GM12878 (cell line): ENCODE measurements at regions not wholly inside any gene's neighbourhood (a gene's known extent, or its start where the extent isn't known, plus 50 kb on each side); places are given as distances from the start of the nearest gene placed in this dataset.

ENCODE experiments used
- ATAC-seq: fragments of 200-7000 bp; cut with Tn5 transposase; 3 replicates; pipeline ENCODE4 v1.9.1; 2020; ENCODE audit warnings: mild to moderate bottlenecking, moderate library complexity
- BruUV-seq: library from RNA; stranded (reverse); fragments of 400-500 nt; replicated peaks from 2 replicates; lab custom pipeline; 2021; lab: Mats Ljungman, UMichigan
- CTCF ChIA-PET: fragments of 300-600 bp; sonication (Branson Sonifier 250); formaldehyde crosslinking; extraction: SDS; loops from one replicate; lab custom pipeline; 2021; ENCODE audit warnings: inconsistent platforms; lab: Yijun Ruan, JAX
- POLR2A ChIA-PET: fragments of 350-600 bp; formaldehyde crosslinking; extraction: SDS; loops from one replicate; lab custom pipeline; 2021; ENCODE audit warnings: inconsistent platforms; lab: Charles Lee
- RAD21 ChIA-PET: fragments of 300-600 bp; sonication (Branson Sonifier 250); formaldehyde crosslinking; loops from one replicate; lab custom pipeline; 2023; ENCODE audit warnings: antibody characterized with exemption; ENCODE audit not compliant: unreplicated experiment; lab: Charles Lee
- SMC1A ChIA-PET: fragments of 300-600 bp; sonication (Branson Sonifier 250); formaldehyde crosslinking; loops from one replicate; lab custom pipeline; 2023; ENCODE audit not compliant: unreplicated experiment, uncharacterized antibody; lab: Charles Lee
- DNase-seq: peaks from one replicate; pipeline ENCODE4 v3.0.0-alpha.2; 2011; ENCODE audit warnings: low read depth, low spot score
- FAIRE-seq: peaks from 3 replicates; lab custom pipeline; 2011; peaks lifted over from hg19 to GRCh38; lab: Jason Lieb, UNC
- H2AFZ ChIP-seq: 2 replicates; pipeline ENCODE4 v1.6.0; 2011; ENCODE audit warnings: low read depth, low read length, control low read depth; ENCODE audit not compliant: control insufficient read depth
- H3K27ac ChIP-seq: 2 replicates; pipeline ENCODE4 v1.5.1; 2011; ENCODE audit warnings: control low read depth; ENCODE audit not compliant: control insufficient read depth, insufficient read depth
- H3K27me3 ChIP-seq, 2 experiments: replicated peaks in 1 of 2; 2 replicates each; pipeline versions ENCODE4 v1.6.0 to v1.6.1; 2011; ENCODE audit warnings: low read length in 1 of 2; ENCODE audit not compliant: control insufficient read depth in 2 of 2, insufficient read depth in 2 of 2
- H3K36me3 ChIP-seq, 2 experiments: 2 replicates each; pipeline ENCODE4 v1.5.1; 2011; ENCODE audit warnings: low read length in 1 of 2; ENCODE audit not compliant: control insufficient read depth in 2 of 2, insufficient read depth in 2 of 2
- H3K4me1 ChIP-seq: 2 replicates; pipeline ENCODE4 v1.6.1; 2011; ENCODE audit warnings: mild to moderate bottlenecking, low read length, moderate library complexity, mixed read lengths; ENCODE audit not compliant: control insufficient read depth, insufficient read depth
- H3K4me2 ChIP-seq: 2 replicates; pipeline ENCODE4 v1.6.0; 2011; ENCODE audit warnings: control low read depth; ENCODE audit not compliant: control insufficient read depth, insufficient read depth
- H3K4me3 ChIP-seq: fragments of 200-600 bp; sonication (generic); 2 replicates; pipeline ENCODE4 v1.5.1; 2016
- H3K79me2 ChIP-seq: 2 replicates; pipeline ENCODE4 v1.6.0; 2011; ENCODE audit warnings: low read length; ENCODE audit not compliant: control insufficient read depth, insufficient read depth
- H3K9ac ChIP-seq: 2 replicates; pipeline ENCODE4 v1.8.0; 2011; ENCODE audit warnings: low read length, control low read depth, mixed read lengths; ENCODE audit not compliant: control insufficient read depth, insufficient read depth
- H3K9me3 ChIP-seq: replicated peaks from 3 replicates; pipeline ENCODE4 v1.5.1; 2011; ENCODE audit warnings: mild to moderate bottlenecking, low read length; ENCODE audit not compliant: control insufficient read depth, insufficient read depth
- H4K20me1 ChIP-seq: 2 replicates; pipeline ENCODE4 v1.6.0; 2011; ENCODE audit not compliant: control insufficient read depth, insufficient read depth
- ELK1 ChIP-seq: IDR thresholded peaks from 2 replicates; pipeline ENCODE4 v1.6.1; 2012; ENCODE audit warnings: low read depth, low read length, improper control_type of control experiment
- MAX ChIP-seq: IDR thresholded peaks from 2 replicates; pipeline ENCODE4 v1.6.1; 2012; ENCODE audit warnings: low read depth, low read length, improper control_type of control experiment
- MYB ChIP-seq: fragments of 150-350 bp; IDR thresholded peaks from 2 replicates; pipeline ENCODE4 v1.6.1; 2014; ENCODE audit warnings: mild to moderate bottlenecking, low read depth, low read length, borderline replicate concordance
- POU2F2 ChIP-seq: IDR thresholded peaks from 3 replicates; pipeline ENCODE4 v1.6.1; 2011; ENCODE audit warnings: low read depth, mild to moderate bottlenecking, low read length, borderline replicate concordance
- WGBS: methylation state at CpG from one replicate; pipeline ENCODE4 v1.1.6; 2016; ENCODE audit warnings: low lambda C conversion rate; ENCODE audit not compliant: insufficient replicate concordance, insufficient coverage; ENCODE audit errors: missing lambda C conversion rate; 5-methylcytosine and 5-hydroxymethylcytosine counted together
- in situ Hi-C: fragments of 300-500 bp; cut with MboI; formaldehyde crosslinking; loops from 9 replicates; pipeline ENCODE4 v1.14.3; 2018; ENCODE audit warnings: mixed read lengths
- intact Hi-C: fragments of 100-400 bp; cut with micrococcal nuclease; formaldehyde crosslinking; loops from one replicate; pipeline ENCODE4 v1.14.2; 2022; ENCODE audit not compliant: unreplicated experiment
- TF ChIP-seq, protein P1 (sequence below): fragments of 450-650 bp; formaldehyde crosslinking; IDR thresholded peaks from 2 replicates; pipeline ENCODE4 v1.4.0; 2020; ENCODE audit warnings: mild to moderate bottlenecking, moderate library complexity

GRCh38 chr15:101122266-101122665 is 129.6 kb downstream of the CHSY1 start:
- BruUV-seq = no TSS peak
- Histone ChIP-seq H3K27ac (no peak overlapping the region), H2AFZ (no peak overlapping the region), H3K9me3 (no peaks in the 10 kb centered on the region), H4K20me1 (no peaks in the 10 kb centered on the region), H3K4me1 (peaks cover 36% of the 10 kb centered on the region), H3K79me2 (no peaks in the 10 kb centered on the region), H3K9ac (no peak overlapping the region), H3K27me3 (no peaks in the 10 kb centered on the region; a peak in 1 of 4 replicates), H3K4me2 (peak overlapping the region; percentile 32; the same call in 1 of the 2 replicates), H3K4me3 (no peak overlapping the region), H3K36me3 (no peaks in the 10 kb centered on the region)
- 76% methylated on average over 8 of the region's 11 CpGs for WGBS
- RAD21 ChIA-PET = interaction anchor here (0.6 to 2.6 kb wide), 11 partner anchors 18 to 136 kb away, joined by 3 to 13 read pairs (median 5); partner anchors contain the start of gene CHSY1
- in situ Hi-C loops = no loop called here
- TF ChIP-seq POU2F2 (no peak), MAX (no peak), ELK1 (no peak), MYB (no peak)
- TF ChIP-seq, protein P1, sequence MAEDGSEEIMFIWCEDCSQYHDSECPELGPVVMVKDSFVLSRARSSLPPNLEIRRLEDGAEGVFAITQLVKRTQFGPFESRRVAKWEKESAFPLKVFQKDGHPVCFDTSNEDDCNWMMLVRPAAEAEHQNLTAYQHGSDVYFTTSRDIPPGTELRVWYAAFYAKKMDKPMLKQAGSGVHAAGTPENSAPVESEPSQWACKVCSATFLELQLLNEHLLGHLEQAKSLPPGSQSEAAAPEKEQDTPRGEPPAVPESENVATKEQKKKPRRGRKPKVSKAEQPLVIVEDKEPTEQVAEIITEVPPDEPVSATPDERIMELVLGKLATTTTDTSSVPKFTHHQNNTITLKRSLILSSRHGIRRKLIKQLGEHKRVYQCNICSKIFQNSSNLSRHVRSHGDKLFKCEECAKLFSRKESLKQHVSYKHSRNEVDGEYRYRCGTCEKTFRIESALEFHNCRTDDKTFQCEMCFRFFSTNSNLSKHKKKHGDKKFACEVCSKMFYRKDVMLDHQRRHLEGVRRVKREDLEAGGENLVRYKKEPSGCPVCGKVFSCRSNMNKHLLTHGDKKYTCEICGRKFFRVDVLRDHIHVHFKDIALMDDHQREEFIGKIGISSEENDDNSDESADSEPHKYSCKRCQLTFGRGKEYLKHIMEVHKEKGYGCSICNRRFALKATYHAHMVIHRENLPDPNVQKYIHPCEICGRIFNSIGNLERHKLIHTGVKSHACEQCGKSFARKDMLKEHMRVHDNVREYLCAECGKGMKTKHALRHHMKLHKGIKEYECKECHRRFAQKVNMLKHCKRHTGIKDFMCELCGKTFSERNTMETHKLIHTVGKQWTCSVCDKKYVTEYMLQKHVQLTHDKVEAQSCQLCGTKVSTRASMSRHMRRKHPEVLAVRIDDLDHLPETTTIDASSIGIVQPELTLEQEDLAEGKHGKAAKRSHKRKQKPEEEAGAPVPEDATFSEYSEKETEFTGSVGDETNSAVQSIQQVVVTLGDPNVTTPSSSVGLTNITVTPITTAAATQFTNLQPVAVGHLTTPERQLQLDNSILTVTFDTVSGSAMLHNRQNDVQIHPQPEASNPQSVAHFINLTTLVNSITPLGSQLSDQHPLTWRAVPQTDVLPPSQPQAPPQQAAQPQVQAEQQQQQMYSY (CRISPR knock-in tag) = no peak
- DNase-seq = no peak
- intact Hi-C loops = no loop called here
- SMC1A ChIA-PET = interaction anchor here (1.0 to 9.4 kb wide), 12 partner anchors 14 to 136 kb away, joined by 3 to 119 read pairs (median 5); partner anchors contain the start of gene CHSY1
- POLR2A ChIA-PET = interaction anchor here (0.8 to 1.2 kb wide), 2 partner anchors 35 to 46 kb away, joined by 3 to 5 read pairs; no protein-coding TSS in a partner anchor
- no peak for FAIRE-seq
- ATAC-seq = no peak
- CTCF ChIA-PET = interaction anchor here (0.6 to 5.1 kb wide), 26 partner anchors 17 to 154 kb away, joined by 3 to 60 read pairs (median 4); no protein-coding TSS in a partner anchor
